DMS53 treated with DMSO at 0.1 percent for 48 hours (cell line): ENCODE measurements at regions not wholly inside any gene's neighbourhood (a gene's known extent, or its start where the extent isn't known, plus 50 kb on each side); places are given as distances from the start of the nearest gene placed in this dataset.
"Not testable (repeated sequence)": the region's sequence is repeated elsewhere in the genome, so short reads cannot be mapped to it uniquely, and the experiment has no call there.

Source experiments
- DNase-seq: peaks from one replicate; lab custom pipeline; 2025; ENCODE audit not compliant: unreplicated experiment; lab: John Stamatoyannopoulos, UW

DNA sequence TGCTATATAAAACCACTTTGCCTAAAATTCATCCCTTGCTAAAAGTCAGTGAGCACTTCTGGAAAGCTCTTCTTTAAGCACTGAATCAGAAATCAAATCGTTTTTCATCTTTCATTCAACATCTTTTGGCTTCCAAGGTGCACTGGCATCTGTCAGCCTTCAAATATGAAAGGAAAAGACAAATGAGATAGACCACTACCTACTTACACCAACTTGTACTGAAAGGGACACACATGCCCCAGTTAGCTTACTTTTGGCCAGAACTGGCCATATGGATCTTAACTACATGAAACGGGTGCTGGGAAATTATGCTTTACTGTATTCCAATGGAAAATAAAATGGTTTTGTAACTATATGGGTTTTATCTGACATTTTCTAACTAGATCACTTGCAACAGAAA lies 332.0 kb upstream of the ARPP21 start:
- no peak for DNase-seq

DNA sequence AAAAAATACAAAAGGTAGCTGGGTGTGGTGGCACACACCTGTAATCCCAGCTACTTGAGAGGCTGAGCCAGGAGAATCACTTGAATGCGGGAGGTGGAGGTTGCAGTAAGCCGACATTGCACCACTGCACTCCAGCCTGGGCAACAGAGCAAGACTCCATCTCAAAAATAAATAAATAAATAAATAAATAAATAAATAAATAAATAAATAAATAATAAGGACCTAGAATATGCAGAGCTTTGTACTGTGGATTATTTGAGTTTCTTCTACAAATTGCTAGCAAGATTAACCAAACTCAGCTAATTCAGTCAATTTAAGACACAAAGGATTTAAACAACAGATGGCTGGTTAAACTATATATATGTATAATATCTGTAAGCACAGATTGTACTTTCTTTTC lies 322.5 kb upstream of the ARPP21 start:
- not testable (repeated sequence) for DNase-seq

GRCh38 chr3:35320646-35321407 lies 318.5 kb upstream of the ARPP21 start:
- no peak for DNase-seq

- no peak for DNase-seq
Observed at GRCh38 chr3:35322070-35322469, 317.3 kb upstream of the ARPP21 start.

DNA sequence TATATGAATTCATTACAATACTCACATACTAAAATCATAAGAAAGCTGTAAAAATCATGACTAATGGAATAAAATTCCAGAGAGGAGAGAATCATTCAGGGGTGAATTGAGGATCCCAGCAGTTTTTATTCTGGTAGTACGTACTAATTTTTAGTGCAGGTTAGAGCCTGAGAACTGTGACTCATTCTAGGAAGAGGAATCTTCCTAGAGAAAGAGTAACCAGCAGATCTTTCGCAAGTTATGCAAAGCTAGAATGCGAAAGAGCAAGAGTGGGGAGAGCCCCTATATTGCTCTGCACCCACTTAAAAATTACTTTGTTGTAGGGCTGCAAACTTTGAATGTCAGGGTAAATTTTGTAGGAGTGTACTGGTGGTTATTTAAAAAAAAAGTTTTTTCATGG lies 303.6 kb upstream of the ARPP21 start:
- DNase-seq = no peak

GRCh38 chr3:35336601-35337000 lies 302.7 kb upstream of the ARPP21 start:
- DNase-seq = no peak

- no peak for DNase-seq
Observed at GRCh38 chr3:35338186-35338585, 301.1 kb upstream of the ARPP21 start.

DNA sequence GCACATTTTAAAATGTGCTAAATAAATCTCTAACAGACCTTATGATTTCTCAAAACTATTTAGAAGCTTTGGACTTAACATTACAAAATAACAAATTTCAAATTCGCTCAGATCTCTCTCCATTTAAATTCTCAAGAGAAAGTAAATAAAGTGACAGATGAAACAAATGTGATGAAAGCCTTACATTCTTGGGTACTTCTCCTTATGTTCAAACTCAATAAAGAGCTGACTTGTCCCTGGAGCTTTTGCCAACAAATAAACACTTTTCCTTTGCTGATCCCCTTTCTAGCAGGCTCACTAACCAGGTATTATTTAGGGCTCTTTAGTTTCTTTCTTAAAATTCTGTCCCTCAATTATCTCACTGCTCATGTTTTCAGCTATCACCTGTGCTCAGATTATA lies 259.1 kb upstream of the ARPP21 start:
- DNase-seq = no peak

- no peak for DNase-seq
Observed at GRCh38 chr3:35383216-35383615, 256.1 kb upstream of the ARPP21 start.

DNA sequence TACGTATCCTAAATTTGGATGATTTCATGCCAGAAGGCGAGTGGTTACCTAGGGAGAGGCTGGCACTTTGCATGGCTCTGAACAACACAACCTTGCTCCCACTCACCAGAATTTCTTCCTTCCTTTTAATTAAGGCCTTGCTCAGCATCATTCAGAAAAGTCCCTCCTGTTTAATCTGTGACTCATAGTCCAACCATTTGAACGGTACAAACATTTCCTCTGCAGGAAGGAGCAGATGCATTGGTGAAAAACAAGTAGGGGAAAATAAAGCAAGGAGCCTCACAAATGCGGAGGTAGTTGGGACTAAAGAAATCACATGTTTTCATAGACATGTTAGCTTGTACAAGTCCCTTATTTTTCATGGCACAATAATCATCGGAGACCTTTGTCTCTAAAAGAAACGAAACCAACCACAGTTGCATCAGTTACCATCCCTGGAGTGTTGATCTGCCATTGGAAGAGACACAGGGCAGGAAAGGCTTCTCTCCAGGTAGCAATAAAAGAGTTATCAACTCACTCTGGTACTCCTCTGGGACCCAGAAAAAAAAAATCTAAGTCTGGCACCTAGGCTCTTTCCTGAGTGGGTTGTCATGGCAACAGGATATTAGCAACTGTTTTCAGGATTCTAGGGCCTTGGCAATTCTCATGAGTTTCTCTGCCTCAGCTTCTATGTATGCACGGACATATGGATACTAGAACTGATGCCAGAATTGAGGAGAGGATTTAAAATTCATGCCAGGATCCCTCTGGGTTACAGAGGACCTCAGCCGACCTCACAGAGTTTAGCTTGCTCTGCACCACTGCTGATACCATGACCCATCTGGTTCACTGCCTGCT lies 255.4 kb upstream of the ARPP21 start:
- DNase-seq = peak; percentile 31

- no peak for DNase-seq
Observed at GRCh38 chr3:35385271-35385670, 254.1 kb upstream of the ARPP21 start.

- no peak for DNase-seq
Observed at GRCh38 chr3:35389907-35390306, 249.4 kb upstream of the ARPP21 start.

DNA sequence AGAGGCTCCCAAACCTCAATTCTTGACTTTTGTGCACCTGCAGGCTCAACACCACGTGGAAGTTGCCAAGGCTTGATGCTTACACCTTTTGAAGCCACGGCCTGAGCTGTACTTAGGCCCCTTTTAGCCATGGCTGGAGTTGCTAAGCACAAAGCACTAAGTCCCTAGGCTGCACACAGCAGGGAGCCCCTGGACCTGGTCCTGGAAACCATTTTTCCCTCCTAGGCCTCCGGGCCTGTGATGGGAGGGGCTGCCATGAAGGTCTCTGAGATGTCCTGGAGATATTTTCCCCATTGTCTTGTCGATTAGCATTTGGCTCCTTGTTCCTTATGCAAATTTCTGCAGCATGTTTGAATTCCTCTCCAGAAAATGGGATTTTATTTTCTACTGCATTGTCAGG lies 247.1 kb upstream of the ARPP21 start:
- no peak for DNase-seq

DNA sequence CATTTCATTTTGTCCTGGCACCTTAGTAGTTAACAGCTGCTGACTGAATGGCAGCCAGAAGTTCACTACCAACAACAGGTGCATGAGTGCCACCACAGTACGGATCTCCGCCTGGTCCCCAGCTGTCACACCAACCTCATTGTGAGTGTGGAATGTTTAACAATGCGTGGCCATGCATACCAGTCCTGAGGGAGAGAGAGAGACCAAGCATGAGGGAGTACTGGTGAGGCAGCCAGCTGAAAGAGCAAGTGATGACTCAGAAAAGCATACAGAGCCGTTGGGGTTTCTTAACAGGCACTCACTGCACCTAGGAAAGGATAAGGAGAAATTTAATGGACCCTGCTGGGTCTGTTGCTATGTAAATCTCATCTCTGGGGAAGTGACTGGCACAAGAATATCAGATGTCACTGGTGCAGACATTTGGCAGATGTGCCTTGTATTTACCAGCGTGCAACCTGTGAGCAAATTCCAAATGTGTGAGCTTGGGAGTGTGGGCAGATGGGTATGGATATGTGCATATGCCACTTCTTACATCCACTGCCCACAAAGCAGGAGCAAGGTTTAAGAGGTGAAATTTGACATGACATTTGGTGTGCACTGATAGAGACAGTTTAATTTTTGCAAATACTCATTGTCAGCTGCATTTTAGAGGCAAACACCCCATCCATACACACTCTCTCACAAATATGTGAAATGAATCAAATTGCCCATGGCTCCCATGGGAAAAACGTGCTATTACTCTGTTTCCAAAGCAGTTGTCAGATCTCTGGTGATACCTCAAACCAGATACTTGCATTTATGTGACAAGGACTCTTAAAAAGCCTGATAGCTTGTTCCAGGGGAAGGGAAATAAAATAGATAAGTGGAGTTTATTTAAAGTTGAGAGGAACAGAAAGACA lies 245.2 kb upstream of the ARPP21 start:
- peak; percentile 71 for DNase-seq

- no peak for DNase-seq
Observed at GRCh38 chr3:35394905-35395304, 244.4 kb upstream of the ARPP21 start.

- no peak for DNase-seq
Observed at GRCh38 chr3:35401671-35402070, 237.7 kb upstream of the ARPP21 start.

DNA sequence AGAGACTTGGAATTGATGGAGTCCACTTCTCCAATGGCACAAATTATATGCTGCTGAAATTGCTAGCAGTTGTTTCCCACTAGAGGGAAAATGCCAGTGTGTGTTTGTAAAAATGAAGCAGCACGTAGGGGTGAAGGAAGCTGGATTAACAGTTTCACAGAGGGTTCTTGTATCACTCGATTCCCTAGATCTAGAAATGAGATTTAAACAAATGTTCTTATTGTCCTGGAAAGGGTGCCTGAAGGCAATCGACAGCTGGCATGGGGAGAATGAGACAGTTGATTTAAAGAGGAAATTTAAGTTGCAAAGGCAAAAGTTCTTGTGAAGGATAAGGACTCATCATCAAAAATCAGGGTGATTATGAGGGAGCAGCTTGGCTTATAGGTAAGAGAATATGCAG lies 234.8 kb upstream of the ARPP21 start:
- no peak for DNase-seq

DNA sequence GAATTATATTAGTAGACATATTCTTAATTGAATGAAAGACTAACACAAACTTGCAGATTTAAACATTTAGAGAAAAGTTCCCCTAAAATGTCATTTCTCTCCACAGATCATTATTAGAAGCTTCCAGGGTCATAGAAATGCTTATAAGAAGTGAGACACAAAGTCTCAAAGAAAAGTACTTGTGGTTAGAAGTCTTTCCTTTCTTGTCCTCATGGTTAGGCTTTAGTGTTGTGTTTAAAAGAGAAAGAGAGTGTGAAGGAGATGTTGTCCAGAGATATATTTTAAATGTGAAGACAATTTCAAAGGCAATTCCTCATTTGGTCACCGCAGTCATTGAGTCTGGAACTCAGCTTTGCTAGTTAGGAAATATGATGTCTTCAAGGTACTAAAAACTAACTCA lies 230.4 kb upstream of the ARPP21 start:
- DNase-seq = no peak

DNA sequence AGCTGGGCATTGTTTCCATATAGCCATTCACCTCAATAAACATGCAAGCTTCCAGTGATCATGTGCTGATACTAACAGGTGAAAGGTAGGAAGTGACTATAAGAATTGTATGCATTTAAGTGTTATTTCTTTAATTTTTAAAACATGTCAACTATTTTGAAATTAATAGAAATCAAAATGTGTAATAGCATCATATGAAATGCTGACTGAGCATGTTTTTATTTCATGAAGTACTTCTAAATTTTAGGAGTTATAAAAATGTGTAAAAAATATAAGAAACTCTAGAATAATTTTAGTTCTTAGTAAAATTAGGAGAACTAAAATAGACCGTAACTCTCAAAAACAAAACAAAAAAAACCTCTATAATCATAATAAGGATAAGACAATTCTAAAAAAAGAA lies 229.3 kb upstream of the ARPP21 start:
- no peak for DNase-seq

- DNase-seq = no peak
Observed at GRCh38 chr3:35413483-35413882, 225.8 kb upstream of the ARPP21 start.

- DNase-seq = no peak
Observed at GRCh38 chr3:35417080-35417479, 222.2 kb upstream of the ARPP21 start.
